Esophagus muscularis mucosa (tissue), 3 donors: ENCODE measurements at regions not wholly inside any gene's neighbourhood (a gene's known extent, or its start where the extent isn't known, plus 50 kb on each side); places are given as distances from the start of the nearest gene placed in this dataset.

Experiments used
- EP300 ChIP-seq: sonication (generic); formaldehyde crosslinking; IDR thresholded peaks from one replicate; pipeline ENCODE4 v1.6.1; 2017; ENCODE audit warnings: antibody characterized with exemption
- POLR2A ChIP-seq: fragments of 450-650 bp; IDR thresholded peaks from one replicate; pipeline ENCODE4 v1.6.1; 2017; ENCODE audit warnings: antibody characterized with exemption, moderate library complexity, mild to moderate bottlenecking, low read depth
- POLR2AphosphoS5 ChIP-seq, 2 donors: sonication (generic); formaldehyde crosslinking; IDR thresholded peaks; one replicate each; pipeline ENCODE4 v1.6.1; 2017; ENCODE audit warnings: antibody characterized with exemption in 2 of 2

- no peak for TF ChIP-seq POLR2AphosphoS5 (IDR thresholded peaks at IDR 0.05)
- no peak for TF ChIP-seq EP300
- TF ChIP-seq POLR2A = no peak
Measured at GRCh38 chr3:34263101-34263621, 464.7 kb downstream of the PDCD6IP start.
